ENCODE measurements at regions not wholly inside any gene's neighbourhood (a gene's known extent, or its start where the extent isn't known, plus 50 kb on each side); places are given as distances from the start of the nearest gene placed in this dataset.

DNA sequence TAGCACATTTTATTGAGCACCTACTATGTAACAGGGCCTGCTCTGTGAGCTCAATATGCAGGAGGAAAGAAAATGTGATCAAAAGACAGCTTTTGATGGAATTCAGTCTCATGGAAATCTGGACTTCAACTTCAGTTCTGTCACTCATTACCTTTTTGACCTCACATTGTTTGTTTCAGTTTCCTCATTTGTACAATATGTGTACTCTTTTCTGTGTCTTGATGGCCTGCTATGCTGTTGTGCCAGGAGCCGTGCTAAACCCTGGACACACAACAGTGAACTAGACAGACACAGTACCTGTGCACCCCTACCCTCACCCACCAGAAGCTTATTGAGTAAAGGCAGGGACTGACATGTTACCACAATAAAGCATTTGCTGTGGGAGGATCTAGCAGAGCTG lies 162.9 kb upstream of the FGGY start:
- TF ChIP-seq, protein P1, sequence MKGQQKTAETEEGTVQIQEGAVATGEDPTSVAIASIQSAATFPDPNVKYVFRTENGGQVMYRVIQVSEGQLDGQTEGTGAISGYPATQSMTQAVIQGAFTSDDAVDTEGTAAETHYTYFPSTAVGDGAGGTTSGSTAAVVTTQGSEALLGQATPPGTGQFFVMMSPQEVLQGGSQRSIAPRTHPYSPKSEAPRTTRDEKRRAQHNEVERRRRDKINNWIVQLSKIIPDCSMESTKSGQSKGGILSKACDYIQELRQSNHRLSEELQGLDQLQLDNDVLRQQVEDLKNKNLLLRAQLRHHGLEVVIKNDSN (IDR thresholded peaks at IDR 0.05): no peak
- TF ChIP-seq FOXM1 (IDR thresholded peaks at IDR 0.05; ENCODE audit: borderline replicate concordance, low read depth): no peak
- TF ChIP-seq CEBPB (IDR thresholded peaks at IDR 0.05): no peak
- no peak for TF ChIP-seq EGR1 (IDR thresholded peaks at IDR 0.05)
- TF ChIP-seq YY1 (IDR thresholded peaks at IDR 0.05; ENCODE audit: low read depth): no peak
- no peak for TF ChIP-seq TEAD4 (IDR thresholded peaks at IDR 0.05)
- TF ChIP-seq EP300 (IDR thresholded peaks at IDR 0.05; ENCODE audit: borderline replicate concordance): no peak
- no peak for TF ChIP-seq RAD21 (IDR thresholded peaks at IDR 0.05; ENCODE audit: low read depth)
- TF ChIP-seq TAF1 (IDR thresholded peaks at IDR 0.05; ENCODE audit: low read depth): no peak
- no peak for TF ChIP-seq ZBTB7A (IDR thresholded peaks at IDR 0.05; ENCODE audit: low read depth)
- TF ChIP-seq, protein P2, sequence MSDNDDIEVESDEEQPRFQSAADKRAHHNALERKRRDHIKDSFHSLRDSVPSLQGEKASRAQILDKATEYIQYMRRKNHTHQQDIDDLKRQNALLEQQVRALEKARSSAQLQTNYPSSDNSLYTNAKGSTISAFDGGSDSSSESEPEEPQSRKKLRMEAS (IDR thresholded peaks at IDR 0.05): no peak
- no peak for TF ChIP-seq CREB1 (IDR thresholded peaks at IDR 0.05; ENCODE audit: low read depth)
- no peak for TF ChIP-seq TCF12 (IDR thresholded peaks at IDR 0.05; ENCODE audit: low read depth)
- TF ChIP-seq, protein P3, sequence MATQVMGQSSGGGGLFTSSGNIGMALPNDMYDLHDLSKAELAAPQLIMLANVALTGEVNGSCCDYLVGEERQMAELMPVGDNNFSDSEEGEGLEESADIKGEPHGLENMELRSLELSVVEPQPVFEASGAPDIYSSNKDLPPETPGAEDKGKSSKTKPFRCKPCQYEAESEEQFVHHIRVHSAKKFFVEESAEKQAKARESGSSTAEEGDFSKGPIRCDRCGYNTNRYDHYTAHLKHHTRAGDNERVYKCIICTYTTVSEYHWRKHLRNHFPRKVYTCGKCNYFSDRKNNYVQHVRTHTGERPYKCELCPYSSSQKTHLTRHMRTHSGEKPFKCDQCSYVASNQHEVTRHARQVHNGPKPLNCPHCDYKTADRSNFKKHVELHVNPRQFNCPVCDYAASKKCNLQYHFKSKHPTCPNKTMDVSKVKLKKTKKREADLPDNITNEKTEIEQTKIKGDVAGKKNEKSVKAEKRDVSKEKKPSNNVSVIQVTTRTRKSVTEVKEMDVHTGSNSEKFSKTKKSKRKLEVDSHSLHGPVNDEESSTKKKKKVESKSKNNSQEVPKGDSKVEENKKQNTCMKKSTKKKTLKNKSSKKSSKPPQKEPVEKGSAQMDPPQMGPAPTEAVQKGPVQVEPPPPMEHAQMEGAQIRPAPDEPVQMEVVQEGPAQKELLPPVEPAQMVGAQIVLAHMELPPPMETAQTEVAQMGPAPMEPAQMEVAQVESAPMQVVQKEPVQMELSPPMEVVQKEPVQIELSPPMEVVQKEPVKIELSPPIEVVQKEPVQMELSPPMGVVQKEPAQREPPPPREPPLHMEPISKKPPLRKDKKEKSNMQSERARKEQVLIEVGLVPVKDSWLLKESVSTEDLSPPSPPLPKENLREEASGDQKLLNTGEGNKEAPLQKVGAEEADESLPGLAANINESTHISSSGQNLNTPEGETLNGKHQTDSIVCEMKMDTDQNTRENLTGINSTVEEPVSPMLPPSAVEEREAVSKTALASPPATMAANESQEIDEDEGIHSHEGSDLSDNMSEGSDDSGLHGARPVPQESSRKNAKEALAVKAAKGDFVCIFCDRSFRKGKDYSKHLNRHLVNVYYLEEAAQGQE (IDR thresholded peaks at IDR 0.05; ENCODE audit: low read depth): no peak
- no peak for TF ChIP-seq NFIC (IDR thresholded peaks at IDR 0.05)

DNA sequence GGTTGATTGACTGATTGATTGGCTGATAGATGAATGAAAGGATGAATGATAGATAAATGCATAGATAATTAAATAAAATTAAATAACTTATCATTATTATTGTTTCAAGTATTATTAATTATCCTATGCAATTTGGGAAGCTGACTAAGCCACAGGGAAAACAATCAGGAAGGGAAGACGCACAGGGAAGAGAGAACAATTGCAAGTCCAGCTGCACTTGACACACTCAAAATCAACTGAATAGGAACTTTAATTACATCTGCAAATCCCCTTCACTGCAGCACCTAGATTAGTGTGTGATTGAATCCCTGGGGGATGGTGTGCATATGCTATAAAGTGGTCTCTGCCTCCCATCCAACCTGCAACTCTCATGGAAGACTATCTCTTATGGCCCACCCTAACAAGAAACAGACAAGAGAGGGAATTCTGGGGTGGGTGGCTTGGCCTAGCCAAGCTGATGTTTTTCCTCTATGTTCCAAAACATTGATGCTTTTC lies 161.1 kb upstream of the FGGY start:
- TF ChIP-seq, protein P3 (IDR thresholded peaks at IDR 0.05; ENCODE audit: low read depth): no peak
- TF ChIP-seq, protein P1 (IDR thresholded peaks at IDR 0.05): no peak
- TF ChIP-seq FOXM1 (IDR thresholded peaks at IDR 0.05; ENCODE audit: borderline replicate concordance, low read depth) (no peak), CREB1 (IDR thresholded peaks at IDR 0.05; ENCODE audit: low read depth) (no peak), ZBTB7A (IDR thresholded peaks at IDR 0.05; ENCODE audit: low read depth) (no peak), RAD21 (IDR thresholded peaks at IDR 0.05; ENCODE audit: low read depth) (no peak), CEBPB (IDR thresholded peaks at IDR 0.05) (no peak), EGR1 (IDR thresholded peaks at IDR 0.05) (no peak), NFIC (IDR thresholded peaks at IDR 0.05) (no peak), EP300 (IDR thresholded peaks at IDR 0.05; ENCODE audit: borderline replicate concordance) (no peak)
- TF ChIP-seq, protein P2 (IDR thresholded peaks at IDR 0.05): no peak

DNA sequence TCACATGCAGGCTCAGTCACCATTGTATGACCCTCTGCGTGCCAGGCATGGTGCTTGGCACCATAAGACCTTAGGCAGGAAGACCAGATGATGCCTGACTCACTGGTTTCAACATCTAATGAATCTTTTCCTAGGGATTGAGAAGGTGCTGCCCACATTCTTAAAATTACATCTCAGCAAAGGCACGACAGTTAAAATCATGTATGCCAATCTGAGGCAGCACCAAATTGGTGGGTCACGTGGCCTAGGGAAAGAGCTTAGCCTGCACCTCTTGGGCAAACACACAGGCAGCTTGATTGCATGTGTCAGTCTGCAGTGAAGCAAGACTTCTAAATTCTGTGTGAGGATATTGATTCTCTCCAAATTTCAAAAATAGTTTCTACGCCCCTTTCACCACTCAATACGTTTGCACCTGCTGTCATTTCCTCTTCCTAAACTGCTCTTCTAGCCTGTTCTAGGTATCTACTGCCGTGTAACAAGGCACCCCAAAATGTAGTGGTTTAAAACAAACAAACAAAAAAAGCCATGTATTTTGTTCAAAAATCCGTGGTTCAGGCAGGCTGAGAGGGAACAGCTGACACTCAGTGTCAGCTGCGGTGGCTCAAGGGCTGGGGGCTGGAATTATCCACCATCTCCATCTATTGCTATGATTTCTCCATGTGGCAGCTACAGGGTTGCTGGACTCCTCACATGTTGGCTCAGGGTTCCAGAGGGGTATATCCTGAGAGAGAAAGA lies 160.2 kb upstream of the FGGY start:
- no peak for TF ChIP-seq FOXM1 (IDR thresholded peaks at IDR 0.05; ENCODE audit: borderline replicate concordance, low read depth)
- no peak for TF ChIP-seq TAF1 (IDR thresholded peaks at IDR 0.05; ENCODE audit: low read depth)
- no peak for TF ChIP-seq ZBTB7A (IDR thresholded peaks at IDR 0.05; ENCODE audit: low read depth)
- TF ChIP-seq EP300 (IDR thresholded peaks at IDR 0.05; ENCODE audit: borderline replicate concordance): no peak
- no peak for TF ChIP-seq RAD21 (IDR thresholded peaks at IDR 0.05; ENCODE audit: low read depth)
- no peak for TF ChIP-seq CREB1 (IDR thresholded peaks at IDR 0.05; ENCODE audit: low read depth)
- no peak for TF ChIP-seq EGR1 (IDR thresholded peaks at IDR 0.05)
- TF ChIP-seq, protein P1 (IDR thresholded peaks at IDR 0.05): peak; percentile 39; the same call in 1 of the 2 replicates

DNA sequence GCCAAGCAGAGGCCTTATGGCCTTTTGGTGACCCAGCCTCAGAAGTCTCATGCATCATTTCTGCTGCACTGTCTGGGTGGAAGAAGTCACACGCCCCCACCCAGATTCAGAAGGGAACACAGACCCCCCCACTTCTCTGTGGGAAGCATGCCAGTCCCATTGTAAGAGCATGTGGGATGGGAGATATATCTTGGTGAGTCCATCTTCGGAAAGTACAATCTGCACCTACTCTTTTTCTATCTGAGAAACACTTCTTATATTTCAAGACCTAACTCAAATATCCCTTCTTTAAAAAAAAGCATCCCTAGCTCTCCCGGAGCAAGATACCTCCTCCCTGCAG lies 159.6 kb upstream of the FGGY start:
- TF ChIP-seq ZBTB7A (IDR thresholded peaks at IDR 0.05; ENCODE audit: low read depth) (no peak), RAD21 (IDR thresholded peaks at IDR 0.05; ENCODE audit: low read depth) (no peak), NFIC (IDR thresholded peaks at IDR 0.05) (no peak), CEBPB (IDR thresholded peaks at IDR 0.05) (no peak), TCF12 (IDR thresholded peaks at IDR 0.05; ENCODE audit: low read depth) (no peak), CREB1 (IDR thresholded peaks at IDR 0.05; ENCODE audit: low read depth) (no peak), EGR1 (IDR thresholded peaks at IDR 0.05) (no peak), TAF1 (IDR thresholded peaks at IDR 0.05; ENCODE audit: low read depth) (no peak)
- TF ChIP-seq, protein P2 (IDR thresholded peaks at IDR 0.05): no peak

DNA sequence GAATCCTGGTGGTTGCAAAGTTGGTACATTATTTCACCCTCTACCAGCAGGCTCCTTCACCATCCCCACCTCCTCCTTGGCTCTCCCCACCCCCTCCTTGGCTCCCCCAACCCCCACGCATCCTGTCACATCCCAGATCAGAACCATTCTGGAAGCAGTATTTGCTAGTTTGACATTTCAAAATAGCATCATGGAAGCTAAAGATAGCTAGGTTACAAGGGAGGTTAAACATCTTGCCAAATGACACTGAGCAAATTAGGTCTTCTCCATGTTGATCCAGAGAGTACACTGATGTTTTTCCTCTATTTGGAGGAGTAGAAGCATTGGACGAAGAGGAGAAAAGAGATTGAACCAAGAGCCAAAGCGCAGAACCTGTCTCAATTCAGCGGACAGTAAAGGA lies 158.9 kb upstream of the FGGY start:
- TF ChIP-seq CEBPB (IDR thresholded peaks at IDR 0.05) (no peak), TCF12 (IDR thresholded peaks at IDR 0.05; ENCODE audit: low read depth) (no peak), TAF1 (IDR thresholded peaks at IDR 0.05; ENCODE audit: low read depth) (no peak), TEAD4 (IDR thresholded peaks at IDR 0.05) (no peak), ZBTB7A (IDR thresholded peaks at IDR 0.05; ENCODE audit: low read depth) (no peak), CREB1 (IDR thresholded peaks at IDR 0.05; ENCODE audit: low read depth) (no peak), YY1 (IDR thresholded peaks at IDR 0.05; ENCODE audit: low read depth) (no peak), EP300 (IDR thresholded peaks at IDR 0.05; ENCODE audit: borderline replicate concordance) (no peak), RAD21 (IDR thresholded peaks at IDR 0.05; ENCODE audit: low read depth) (no peak), FOXM1 (IDR thresholded peaks at IDR 0.05; ENCODE audit: borderline replicate concordance, low read depth) (no peak), EGR1 (IDR thresholded peaks at IDR 0.05) (no peak), NFIC (IDR thresholded peaks at IDR 0.05) (no peak)
- TF ChIP-seq, protein P1 (IDR thresholded peaks at IDR 0.05): no peak
- TF ChIP-seq, protein P3 (IDR thresholded peaks at IDR 0.05; ENCODE audit: low read depth): no peak
- TF ChIP-seq, protein P2 (IDR thresholded peaks at IDR 0.05): no peak

Data from Ishikawa (cell line).